ENCODE measurements at regions not wholly inside any gene's neighbourhood (a gene's known extent, or its start where the extent isn't known, plus 50 kb on each side); places are given as distances from the start of the nearest gene placed in this dataset.
"Not testable (repeated sequence)": the region's sequence is repeated elsewhere in the genome, so short reads cannot be mapped to it uniquely, and the experiment has no call there.

DNA sequence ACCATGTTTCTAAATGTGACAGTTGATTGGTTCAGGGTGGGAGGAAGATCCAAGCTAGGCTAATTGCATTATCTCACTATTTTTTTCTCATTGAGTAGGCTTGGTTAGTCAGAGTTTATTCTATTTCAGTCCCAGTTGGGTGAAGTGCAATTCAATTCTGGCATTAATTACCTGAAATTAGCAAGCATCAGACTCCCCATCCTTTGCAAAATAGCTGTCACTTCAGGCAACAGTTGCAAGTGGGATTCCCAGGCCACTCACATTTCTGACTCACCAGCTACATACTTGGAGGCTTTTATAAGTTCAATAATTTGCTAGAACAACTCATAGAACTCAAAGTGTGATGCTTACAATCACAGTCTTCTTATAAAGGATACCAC, 155.8 kb upstream of the HAND2 start:
- no peak for DNase-seq

DNA sequence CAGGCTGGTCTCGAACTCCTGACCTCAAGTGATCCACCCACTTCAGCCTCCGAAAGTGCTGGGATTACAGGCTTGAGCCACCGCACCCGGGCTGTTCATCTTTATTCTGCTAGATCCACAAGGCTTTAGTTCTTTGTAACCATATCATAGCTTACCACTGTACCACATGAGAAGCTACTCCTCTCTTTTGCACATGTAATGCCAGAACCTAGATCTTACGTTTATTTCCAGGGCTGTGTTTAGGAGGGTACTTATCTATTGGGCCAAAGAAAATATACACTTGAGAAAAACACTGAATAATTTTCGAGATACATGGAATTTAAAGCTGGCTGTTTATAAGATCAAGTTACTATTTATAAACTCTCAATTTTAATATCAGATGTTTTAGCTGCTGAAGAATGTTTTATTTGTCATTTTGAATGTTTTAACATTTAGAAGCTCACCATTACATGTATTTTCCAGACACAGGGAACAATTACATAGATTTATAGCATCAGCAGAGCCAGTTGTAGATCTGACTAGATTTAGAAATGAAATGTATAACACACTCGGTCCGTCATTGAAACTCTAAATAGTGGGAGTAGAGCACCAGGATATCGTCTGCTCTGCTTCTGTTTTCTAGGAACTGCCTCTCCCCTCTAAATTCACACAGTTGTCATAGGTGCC, 155.3 kb upstream of the HAND2 start:
- DNase-seq, result no peak

DNA sequence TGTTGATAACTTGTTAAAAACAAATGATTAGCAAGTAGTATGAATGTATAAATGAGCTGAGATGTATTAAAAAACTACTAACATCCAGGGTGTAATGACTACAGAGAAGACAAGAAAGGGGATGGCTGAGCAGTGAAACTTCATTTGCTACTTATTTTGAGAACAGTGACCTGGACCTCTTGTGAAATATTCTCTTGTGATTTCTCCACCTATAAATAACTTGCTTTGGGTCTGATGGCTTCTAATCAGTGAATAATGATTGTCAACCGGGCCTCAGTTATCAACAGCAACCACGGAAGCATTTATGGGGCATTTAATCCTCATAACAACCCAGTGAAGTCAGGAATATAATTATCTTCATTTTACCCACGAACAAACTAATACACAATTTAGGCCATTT, 154.2 kb upstream of the HAND2 start:
- DNase-seq, result no peak

DNA sequence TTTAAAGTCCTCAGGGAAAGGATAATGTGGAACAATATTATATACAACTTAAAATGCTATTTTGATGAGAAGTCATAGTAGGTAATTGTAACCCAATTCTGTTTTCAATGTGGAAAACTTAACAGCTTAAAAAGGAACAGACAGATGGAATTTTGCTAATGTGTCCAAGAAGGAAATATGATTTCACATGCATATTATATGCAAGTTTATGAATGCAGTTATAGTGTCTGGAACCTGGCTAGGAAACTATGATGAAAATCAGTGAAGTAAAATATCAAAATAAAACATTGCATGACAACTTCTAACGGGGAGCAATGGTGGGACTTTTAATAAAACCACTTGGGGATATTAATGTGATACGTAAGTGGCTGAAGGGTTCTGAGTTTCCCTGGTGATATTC, 152.6 kb upstream of the HAND2 start:
- no peak for DNase-seq

DNA sequence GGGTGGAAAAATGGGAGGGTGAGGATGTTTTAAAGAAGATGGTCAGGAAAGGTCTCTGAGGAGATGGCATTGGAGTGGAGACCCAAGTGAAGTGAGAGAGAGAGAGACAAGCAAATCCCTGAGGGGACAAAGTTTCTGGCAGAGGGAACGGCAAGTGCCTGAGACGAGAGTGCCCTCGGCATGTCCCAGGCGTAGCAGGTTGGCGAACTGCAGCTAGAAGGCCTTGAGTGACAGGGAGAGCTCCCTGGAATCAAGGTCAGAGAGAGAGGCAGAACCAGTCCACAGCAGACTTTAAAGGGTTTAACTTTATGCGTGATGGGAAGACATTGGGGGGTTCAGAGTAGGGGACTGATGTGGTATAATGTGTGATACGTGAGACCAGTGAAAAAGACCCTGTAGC, 150.2 kb upstream of the HAND2 start:
- DNase-seq, result no peak

DNA sequence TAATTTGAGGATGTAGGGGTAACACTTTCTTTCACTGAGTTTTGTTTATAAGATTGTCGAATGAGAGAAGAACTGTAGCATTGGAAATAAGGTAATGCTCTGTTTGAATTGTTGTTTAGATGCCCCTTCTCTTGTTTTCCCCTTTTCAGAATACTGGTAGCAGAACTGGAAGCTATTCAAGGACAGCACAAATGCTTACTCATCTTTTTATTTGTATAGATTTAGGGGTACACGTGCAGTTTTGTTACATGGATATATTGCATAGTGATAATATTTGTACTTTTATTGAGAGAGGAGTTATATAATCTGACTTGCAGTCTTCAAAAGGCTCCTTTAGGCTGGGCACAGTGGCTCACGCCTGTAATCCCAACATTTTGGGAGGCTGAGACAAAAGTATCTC, 145.4 kb upstream of the HAND2 start:
- no peak for DNase-seq

DNA sequence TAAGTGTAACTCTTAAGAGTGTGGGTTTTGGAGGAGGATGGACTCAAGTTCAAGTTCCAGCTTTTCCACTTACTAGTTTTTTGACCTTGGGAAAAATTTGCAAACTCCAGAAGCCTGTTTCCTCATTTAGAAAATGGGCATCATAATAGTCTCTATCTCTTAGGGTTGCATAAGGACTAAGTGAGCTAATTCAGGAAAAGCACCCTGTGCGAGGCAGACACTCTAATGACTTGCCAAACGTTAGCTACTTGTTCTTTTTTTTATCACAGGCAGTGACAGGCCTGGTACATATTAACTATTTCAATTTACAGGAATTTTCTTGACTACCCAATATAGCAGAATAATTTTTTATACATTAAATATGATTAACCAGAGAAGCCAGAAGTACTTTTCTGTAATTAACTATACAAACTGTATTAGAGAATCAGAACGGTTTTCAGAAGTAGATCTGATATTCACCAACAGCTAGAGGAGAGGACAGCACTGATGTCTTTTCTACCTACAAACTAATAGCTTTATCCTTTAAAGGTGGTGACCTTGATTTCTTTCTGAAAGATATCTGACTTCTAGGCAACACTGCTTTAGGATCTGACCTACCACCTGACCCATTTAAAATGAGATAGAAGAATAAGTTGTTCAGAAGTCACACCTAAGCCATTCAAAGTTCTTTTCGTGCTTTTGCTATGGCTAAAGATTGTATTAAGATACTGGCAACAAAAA, 139.6 kb upstream of the HAND2 start:
- DNase-seq, result no peak

DNA sequence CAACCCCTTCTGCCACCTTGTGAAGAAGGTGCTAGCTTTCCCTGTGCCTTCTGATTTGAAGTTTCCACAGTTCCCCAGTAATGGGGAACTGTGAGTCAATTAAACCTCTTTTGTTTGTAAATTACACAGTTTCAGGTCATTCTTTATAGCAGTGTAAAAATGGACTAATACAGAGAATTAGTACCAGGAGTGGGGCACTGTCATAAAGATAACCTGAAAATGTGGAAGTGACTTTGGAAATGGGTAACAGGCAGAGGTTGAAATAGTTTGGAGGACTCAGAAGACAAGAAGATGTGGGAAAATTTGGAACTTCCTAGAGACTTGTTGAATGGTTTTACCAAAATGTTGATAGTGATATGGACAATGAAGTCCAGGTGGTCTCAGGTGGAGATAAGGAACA, 131.0 kb upstream of the HAND2 start:
- DNase-seq, result no peak

DNA sequence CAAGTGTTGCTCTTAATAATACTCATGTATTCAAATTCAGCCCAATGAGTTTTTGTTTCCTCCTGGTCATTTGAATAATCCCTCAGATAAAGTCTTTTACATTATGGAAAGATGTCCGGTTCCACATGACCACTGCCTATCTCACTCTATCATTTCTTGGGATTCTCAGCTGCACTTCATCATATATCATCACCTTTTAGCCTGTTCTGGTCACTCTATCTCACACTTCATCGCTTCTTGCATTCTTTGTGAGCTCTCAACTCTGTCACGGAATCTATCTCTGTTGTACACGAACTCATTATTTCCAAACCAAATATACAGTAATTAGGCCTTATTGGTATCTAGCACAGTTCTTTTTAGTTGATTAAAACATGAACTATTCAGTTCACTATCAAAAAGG, 126.9 kb upstream of the HAND2 start:
- DNase-seq, result no peak

DNA sequence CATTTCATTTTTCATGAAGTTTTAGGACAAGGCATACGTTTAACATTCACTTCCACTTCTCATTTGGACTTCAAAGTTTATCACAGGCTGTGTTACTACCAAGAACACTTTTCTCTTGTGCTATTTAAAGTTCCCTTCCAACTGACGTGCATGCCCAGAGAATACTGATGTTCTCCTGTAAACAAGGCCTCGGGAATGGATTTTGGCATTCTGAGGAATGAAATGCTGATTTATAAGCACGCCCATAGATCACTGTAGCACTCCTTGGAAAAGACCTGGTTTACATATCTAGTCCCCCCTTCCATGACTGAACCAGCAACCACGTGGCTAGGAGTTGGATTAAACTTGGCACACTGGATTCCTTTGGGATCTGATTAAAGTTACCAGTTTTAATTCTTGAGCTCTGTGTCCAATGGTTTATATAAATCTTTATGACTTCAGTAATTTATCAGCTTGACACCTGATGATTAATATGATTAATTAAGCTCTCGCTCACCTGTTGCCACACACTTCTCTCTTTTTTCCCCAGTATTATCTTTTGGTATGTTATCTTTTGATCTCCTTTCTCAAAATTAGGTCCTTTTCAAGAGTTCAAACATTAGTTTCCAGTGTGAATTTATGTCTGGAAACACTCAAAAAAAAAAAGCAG, 122.4 kb upstream of the HAND2 start:
- DNase-seq, result no peak

DNA sequence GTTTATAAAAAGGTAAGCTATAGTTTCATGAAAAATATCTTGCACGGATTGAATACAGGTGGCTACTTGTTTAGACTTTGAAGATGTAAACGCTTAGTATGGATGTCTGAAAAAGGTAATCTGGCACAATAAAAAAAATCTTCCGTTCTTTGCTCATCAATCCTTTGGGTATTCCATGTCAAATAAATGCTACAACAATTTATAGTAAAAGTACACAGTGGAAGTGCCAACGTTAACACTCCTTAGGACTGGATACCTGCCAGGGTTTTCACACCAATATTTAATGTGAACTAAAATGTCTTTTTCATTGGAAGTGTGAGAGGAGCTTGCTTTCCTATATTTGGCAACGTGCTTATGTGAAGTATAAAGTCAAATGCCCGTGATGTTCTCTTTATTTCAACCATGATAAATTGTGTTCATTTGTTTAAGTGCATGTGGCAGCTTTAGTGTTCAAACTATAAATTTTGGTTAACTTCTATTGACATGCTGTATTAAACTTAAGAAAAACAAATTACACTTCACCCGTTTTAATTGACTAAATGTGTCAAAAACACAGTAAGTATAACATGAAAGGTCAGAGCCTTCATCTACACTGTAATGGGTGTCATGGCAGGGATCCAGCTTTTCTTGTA, 121.7 kb upstream of the HAND2 start:
- no peak for DNase-seq

DNA sequence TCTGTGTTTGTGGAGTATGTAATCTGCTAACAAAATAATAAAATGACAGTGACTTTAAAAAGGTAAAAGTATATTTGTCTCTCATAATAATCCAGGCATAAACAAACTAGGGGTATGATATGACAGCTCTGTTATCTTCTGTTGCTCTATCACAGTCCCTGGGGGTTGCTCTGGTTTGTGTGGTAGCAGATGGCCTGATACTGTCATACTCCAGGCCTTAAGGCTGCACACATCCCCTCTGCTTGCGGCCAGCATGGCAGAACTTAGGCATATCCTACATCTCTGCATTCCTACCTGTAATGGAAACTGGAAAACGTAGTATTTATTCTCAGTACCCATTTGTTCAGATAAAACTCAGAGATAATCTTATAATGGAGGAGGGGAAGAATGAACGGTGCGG, 117.9 kb upstream of the HAND2 start:
- no peak for DNase-seq

DNA sequence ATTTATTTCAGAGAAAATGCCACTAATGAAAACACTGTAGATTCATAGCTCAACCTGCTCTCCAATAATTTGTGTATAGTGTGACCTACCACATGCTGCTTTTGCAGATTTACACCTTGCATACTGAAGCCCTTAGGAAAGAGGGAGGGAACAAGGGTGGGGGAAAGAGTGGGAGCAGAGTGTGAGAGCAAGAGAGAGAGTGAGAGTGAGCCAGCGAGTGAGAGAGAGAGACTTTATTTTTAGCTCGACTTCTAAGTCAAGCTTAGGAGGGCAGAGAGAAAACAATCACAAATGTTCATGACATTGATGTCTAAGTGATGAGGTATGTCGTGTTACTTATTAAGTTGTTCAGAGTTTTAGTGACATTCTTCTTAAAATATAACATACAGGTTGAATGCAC, 112.5 kb upstream of the HAND2 start:
- DNase-seq, result no peak

DNA sequence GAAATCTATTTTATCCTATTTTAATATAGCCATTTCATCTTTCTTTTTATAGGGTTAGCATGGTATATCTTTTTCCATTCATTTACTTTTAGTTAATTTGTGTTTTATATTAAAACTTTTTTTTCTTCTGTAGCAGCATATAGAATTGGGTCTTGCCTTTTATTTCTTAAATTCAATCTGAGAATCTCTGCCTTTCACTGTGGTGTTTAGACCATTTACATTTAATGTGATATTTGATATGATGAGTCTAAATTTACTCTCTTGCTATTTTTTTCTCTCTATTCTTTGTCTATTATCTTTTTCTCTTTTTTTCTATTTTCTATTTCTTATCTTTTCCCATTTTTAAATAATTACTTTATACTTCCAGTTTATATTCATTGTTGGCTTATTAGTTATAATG, 105.4 kb upstream of the HAND2 start:
- no peak for DNase-seq

DNA sequence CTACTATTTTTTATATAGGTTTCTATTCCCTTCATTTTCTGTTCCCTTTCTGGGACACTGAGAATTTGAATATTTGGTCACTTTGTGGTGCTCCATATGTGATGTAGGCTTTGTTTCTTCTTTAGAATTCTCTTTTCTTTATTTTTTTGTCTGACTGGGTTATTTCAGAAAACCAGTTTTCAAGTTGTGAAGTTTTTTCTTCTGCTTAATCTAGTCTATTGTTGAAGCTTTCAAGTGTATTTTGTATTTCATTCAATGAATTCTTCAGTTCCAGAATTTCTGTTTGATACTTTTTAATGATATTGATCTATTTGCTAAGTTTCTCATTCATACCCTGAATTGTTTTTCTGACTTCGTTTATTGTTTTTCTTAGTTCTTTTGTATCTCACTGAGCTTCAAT, 96.2 kb upstream of the HAND2 start:
- DNase-seq, result no peak

DNA sequence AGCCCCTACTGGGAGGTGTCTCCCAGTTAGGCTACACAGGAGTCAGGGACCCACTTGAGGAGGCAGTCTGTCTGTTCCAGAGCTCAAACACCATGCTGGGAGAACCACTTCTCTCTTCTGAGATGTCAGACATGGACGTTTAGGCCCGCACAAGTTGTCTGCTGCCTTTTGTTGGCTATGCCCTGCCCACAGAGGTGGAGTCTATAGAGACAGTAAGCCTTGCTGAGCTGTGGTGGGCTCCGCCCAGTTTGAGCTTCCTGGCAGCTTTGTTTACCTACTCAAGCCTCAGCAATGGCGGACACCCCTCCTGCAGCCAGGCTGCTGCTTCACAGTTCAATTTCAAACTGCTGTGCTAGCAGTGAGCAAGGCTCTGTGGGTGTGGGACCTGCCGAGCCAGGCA, 88.6 kb upstream of the HAND2 start:
- not testable (repeated sequence) for DNase-seq

DNA sequence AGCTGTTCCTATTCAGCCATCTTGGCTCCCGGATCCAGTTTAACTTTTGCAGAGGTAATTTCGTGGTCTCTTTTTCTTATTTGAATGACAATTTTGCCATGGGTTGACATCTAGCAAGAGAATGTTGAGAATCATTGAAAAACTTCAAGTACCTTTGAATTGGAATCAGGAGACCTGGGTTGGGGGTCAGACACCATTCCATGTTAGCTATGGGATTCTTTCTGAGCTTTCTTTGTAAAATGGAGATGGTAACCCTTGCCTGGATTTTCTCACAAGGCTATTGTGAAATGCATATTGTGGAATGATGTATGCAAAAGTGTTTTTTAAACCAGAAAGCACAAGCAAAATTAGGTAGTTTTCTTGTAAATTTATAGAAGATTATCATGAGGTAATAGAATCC, 79.1 kb upstream of the HAND2 start:
- DNase-seq, result no peak

DNA sequence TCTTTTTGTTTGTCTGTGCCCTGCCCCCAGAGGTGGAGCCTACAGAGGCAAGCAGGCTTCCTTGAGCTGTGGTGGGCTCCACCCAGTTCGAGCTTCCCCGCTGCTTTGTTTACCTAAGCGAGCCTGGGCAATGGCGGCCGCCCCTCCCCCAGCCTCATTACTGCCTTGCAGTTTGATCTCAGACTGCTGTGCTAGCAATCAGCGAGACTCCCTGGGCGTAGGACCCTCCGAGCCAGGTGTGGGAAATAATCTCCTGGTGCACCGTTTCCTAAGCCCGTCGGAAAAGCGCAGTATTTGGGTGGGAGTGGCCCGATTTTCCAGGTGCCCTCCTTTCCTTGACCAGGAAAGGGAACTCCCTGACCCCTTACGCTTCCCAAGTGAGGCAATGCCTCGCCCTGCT, 78.6 kb upstream of the HAND2 start:
- DNase-seq, result not testable (repeated sequence)

DNA sequence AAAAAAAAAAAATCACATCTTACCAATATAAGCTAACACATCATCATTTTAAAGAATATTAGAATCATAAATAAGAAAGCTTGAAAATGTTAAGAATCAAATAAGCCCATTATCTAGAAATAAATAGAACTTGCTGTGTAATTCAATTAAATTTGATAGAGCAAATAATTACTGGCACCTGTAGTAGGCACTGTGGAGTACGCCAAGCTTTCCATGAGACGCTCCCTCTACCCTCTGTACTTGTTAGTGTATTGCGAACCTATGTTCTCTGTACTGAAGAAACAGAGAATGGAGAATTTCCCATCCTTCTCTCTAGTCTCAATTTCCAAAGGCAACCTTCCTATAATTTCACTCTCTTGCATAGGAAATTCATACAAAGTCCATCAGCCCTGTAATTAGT, 61.7 kb upstream of the HAND2 start:
- DNase-seq, result no peak

DNA sequence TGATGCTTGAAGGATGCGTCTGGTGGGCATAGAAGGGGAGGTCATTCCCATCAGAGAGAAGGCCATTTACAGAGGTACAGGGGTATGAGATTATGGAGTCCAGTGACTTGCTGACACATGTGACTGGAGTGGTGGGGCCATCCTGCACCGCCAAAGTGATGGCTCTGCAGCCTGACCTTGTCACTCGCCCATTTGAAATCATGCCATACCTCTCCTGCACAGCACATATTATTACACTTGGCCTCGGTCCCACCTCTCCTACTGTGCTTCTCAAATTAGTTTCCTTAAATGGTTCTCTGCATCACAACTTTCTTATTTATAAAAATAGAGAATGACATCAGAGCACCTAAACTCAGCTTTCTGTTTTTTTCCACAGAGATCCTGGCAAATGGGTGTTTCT, 60.7 kb upstream of the HAND2 start:
- DNase-seq, result no peak

DNA sequence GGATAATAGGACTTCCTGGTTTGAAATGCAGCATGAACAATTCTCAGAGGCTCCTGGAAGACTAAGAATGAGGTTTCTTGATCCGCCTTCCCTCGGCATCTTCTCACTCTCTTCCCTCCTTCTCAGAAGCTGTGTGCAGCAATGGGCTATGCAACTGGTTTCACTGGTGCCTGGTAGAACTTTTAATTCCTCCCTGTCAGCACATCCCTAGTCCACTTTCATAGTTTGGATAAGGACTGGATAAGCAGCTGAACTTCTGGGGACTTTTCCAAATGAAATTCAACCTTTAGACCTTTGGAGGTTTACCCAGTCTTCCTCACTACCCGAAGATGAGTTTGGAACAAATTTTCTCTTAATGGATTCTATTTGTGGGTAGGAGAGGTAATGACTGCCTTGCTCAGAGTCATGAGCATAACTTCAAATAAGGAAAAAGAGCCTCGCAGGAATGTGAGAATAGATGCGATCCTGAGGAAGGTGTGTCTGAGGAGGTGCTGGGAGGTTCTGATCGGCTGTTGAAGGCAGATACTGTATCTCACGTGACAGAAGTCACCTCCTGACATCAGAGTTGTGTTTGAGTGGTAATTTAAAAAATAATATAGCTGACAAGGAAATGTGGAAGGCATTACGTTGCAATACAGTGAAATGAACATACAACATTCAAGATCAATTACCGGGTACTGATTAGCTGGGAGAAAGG, 56.0 kb upstream of the HAND2 start:
- DNase-seq, result no peak

DNA sequence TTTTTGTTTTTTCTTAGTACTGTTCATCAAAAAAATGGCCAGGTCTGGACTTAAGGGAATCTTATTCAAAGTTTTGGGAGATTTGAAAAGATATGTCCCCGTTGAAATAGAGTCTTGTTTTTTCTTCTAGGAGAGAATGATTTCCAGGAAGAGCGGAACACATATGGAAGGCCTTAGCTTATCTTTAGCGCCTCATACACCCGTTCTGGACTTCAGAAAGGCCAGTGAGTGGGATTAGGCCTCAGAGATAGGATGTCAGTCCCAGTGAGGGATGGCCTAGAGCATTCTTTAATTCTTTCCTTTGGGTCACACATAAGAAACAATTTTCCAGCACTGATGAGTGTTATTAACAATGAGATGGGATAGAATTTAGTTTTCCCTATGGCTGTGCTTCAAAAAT, 54.5 kb upstream of the HAND2 start:
- no peak for DNase-seq

All from SIG-M5 (cell line).